ENCODE measurements at regions not wholly inside any gene's neighbourhood (a gene's known extent, or its start where the extent isn't known, plus 50 kb on each side); places are given as distances from the start of the nearest gene placed in this dataset.

GRCh38 chr2:136297312-136297711 is 179.4 kb upstream of the CXCR4 start:
- 59% methylated on average over 3 of the region's 3 CpGs for WGBS, 2 donors

GRCh38 chr2:136295168-136295567 is 177.2 kb upstream of the CXCR4 start:
- H3K9me3 ChIP-seq = no peaks in the 10 kb centered on the region
- H3K4me1 ChIP-seq = no peaks in the 10 kb centered on the region
- no peak for DNase-seq (ENCODE audit: low spot score in 2 of 2)
- no peaks in the 10 kb centered on the region for H3K27me3 ChIP-seq
- no peak for TF ChIP-seq EP300 (IDR thresholded peaks at IDR 0.05)
- no peak for TF ChIP-seq CTCF (IDR thresholded peaks at IDR 0.05)
- no peak for TF ChIP-seq POLR2A (IDR thresholded peaks at IDR 0.05)
- no peak overlapping the region for H3K4me3 ChIP-seq
- H3K27ac ChIP-seq = no peak overlapping the region
- 83 to 88% methylated on average over 1 of the region's 1 CpG for WGBS, 2 donors
- no peaks in the 10 kb centered on the region for H3K36me3 ChIP-seq

More at GRCh38 chr2:136297312-136297711, 179.4 kb upstream of the CXCR4 start:
- Histone ChIP-seq H3K27me3 (no peaks in the 10 kb centered on the region), H3K4me1 (no peaks in the 10 kb centered on the region), H3K4me3 (no peak overlapping the region), H3K36me3 (no peaks in the 10 kb centered on the region), H3K27ac (no peak overlapping the region), H3K9me3 (no peaks in the 10 kb centered on the region)
- TF ChIP-seq EP300 (IDR thresholded peaks at IDR 0.05) = no peak
- no peak for TF ChIP-seq CTCF (IDR thresholded peaks at IDR 0.05)
- no peak for DNase-seq (ENCODE audit: low spot score in 2 of 2)

GRCh38 chr2:136291871-136292270 is 173.9 kb upstream of the CXCR4 start:
- H3K27me3 ChIP-seq = no peaks in the 10 kb centered on the region
- peaks cover 0 to 4% (median 0%) of the 10 kb centered on the region in 4 donors for H3K9me3 ChIP-seq
- no peaks in the 10 kb centered on the region for H3K4me1 ChIP-seq
- no peak for TF ChIP-seq CTCF (IDR thresholded peaks at IDR 0.05)
- TF ChIP-seq POLR2A (IDR thresholded peaks at IDR 0.05) = no peak
- no peak for TF ChIP-seq EP300 (IDR thresholded peaks at IDR 0.05)
- no peak overlapping the region for H3K27ac ChIP-seq
- no peak for DNase-seq (ENCODE audit: low spot score in 2 of 2)
- H3K36me3 ChIP-seq = no peaks in the 10 kb centered on the region
- no peak overlapping the region for H3K4me3 ChIP-seq
- 89 to 94% methylated on average over 4 of the region's 4 CpGs for whole genome bisulfite sequencing, 2 donors

- DNase-seq (ENCODE audit: low spot score in 2 of 2) = no peak
- TF ChIP-seq EP300 (IDR thresholded peaks at IDR 0.05) (no peak), POLR2A (IDR thresholded peaks at IDR 0.05) (no peak), CTCF (IDR thresholded peaks at IDR 0.05) (no peak)
- H3K9me3 ChIP-seq = peaks cover 0 to 4% (median 0%) of the 10 kb centered on the region in 4 donors
- H3K4me3 ChIP-seq = no peak overlapping the region
- WGBS, 2 donors = 35 to 54% methylated on average over 1 of the region's 1 CpG
- no peaks in the 10 kb centered on the region for H3K4me1 ChIP-seq
- H3K27me3 ChIP-seq = no peaks in the 10 kb centered on the region
- no peak overlapping the region for H3K27ac ChIP-seq
- H3K36me3 ChIP-seq = no peaks in the 10 kb centered on the region
Measured at GRCh38 chr2:136290326-136290725, 172.4 kb upstream of the CXCR4 start.

GRCh38 chr2:136288249-136288648 is 170.3 kb upstream of the CXCR4 start:
- no peaks in the 10 kb centered on the region for H3K36me3 ChIP-seq
- no peak for DNase-seq (ENCODE audit: low spot score in 2 of 2)
- peaks cover 0 to 4% (median 0%) of the 10 kb centered on the region in 4 donors for H3K9me3 ChIP-seq
- TF ChIP-seq EP300 (IDR thresholded peaks at IDR 0.05) = no peak
- TF ChIP-seq POLR2A (IDR thresholded peaks at IDR 0.05) = no peak
- no peak for TF ChIP-seq CTCF (IDR thresholded peaks at IDR 0.05)
- no peaks in the 10 kb centered on the region for H3K4me1 ChIP-seq
- H3K4me3 ChIP-seq = no peak overlapping the region
- H3K27ac ChIP-seq = no peak overlapping the region
- H3K27me3 ChIP-seq = no peaks in the 10 kb centered on the region
- WGBS, 2 donors = 91 to 95% methylated on average over 6 of the region's 6 CpGs

All from tibial nerve (tissue), 4 donors.